ENCODE measurements at regions not wholly inside any gene's neighbourhood (a gene's known extent, or its start where the extent isn't known, plus 50 kb on each side); places are given as distances from the start of the nearest gene placed in this dataset.

GRCh38 chr10:30256084-30256483 lies 93.0 kb downstream of the MTPAP start:
- peaks cover 31% of the 10 kb centered on the region for H3K27me3 Mint-ChIP-seq (ENCODE audit: low read depth)
- peaks cover 3% of the 10 kb centered on the region for H3K4me1 Mint-ChIP-seq (ENCODE audit: low read depth)
- no peaks in the 10 kb centered on the region for H3K36me3 Mint-ChIP-seq (ENCODE audit: low read depth)
- H3K27ac Mint-ChIP-seq: no peak overlapping the region
- H3K4me3 Mint-ChIP-seq: no peak overlapping the region
- H3K9me3 Mint-ChIP-seq: peaks cover 12% of the 10 kb centered on the region

GRCh38 chr10:30254926-30255325 lies 94.2 kb downstream of the MTPAP start:
- no peaks in the 10 kb centered on the region for H3K36me3 Mint-ChIP-seq (ENCODE audit: low read depth)
- H3K4me1 Mint-ChIP-seq (ENCODE audit: low read depth): peaks cover 3% of the 10 kb centered on the region
- H3K9me3 Mint-ChIP-seq: peaks cover 12% of the 10 kb centered on the region
- H3K27ac Mint-ChIP-seq: no peak overlapping the region
- H3K27me3 Mint-ChIP-seq (ENCODE audit: low read depth): peaks cover 37% of the 10 kb centered on the region
- H3K4me3 Mint-ChIP-seq: no peak overlapping the region

- H3K9me3 Mint-ChIP-seq: peaks cover 14% of the 10 kb centered on the region
- H3K27me3 Mint-ChIP-seq (ENCODE audit: low read depth): peaks cover 18% of the 10 kb centered on the region
- no peak overlapping the region for H3K4me3 Mint-ChIP-seq
- H3K36me3 Mint-ChIP-seq (ENCODE audit: low read depth): peaks cover 1% of the 10 kb centered on the region
- no peak overlapping the region for H3K27ac Mint-ChIP-seq
- peaks cover 13% of the 10 kb centered on the region for H3K4me1 Mint-ChIP-seq (ENCODE audit: low read depth)
Measured at GRCh38 chr10:30248728-30249127, 100.3 kb downstream of the MTPAP start.

GRCh38 chr10:30247704-30248103 lies 101.4 kb downstream of the MTPAP start:
- H3K9me3 Mint-ChIP-seq: peaks cover 10% of the 10 kb centered on the region
- H3K27ac Mint-ChIP-seq: no peak overlapping the region
- H3K4me3 Mint-ChIP-seq: no peak overlapping the region
- H3K4me1 Mint-ChIP-seq (ENCODE audit: low read depth): peaks cover 9% of the 10 kb centered on the region
- peaks cover 1% of the 10 kb centered on the region for H3K36me3 Mint-ChIP-seq (ENCODE audit: low read depth)
- H3K27me3 Mint-ChIP-seq (ENCODE audit: low read depth): peaks cover 14% of the 10 kb centered on the region

GRCh38 chr10:30241422-30242110 lies 107.5 kb downstream of the MTPAP start:
- Mint-ChIP-seq H3K36me3 (ENCODE audit: low read depth) (no peaks in the 10 kb centered on the region), H3K9me3 (no peaks in the 10 kb centered on the region), H3K4me3 (no peak overlapping the region), H3K27ac (no peak overlapping the region), H3K4me1 (ENCODE audit: low read depth) (peaks cover 2% of the 10 kb centered on the region), H3K27me3 (ENCODE audit: low read depth) (peaks cover 14% of the 10 kb centered on the region)

- Mint-ChIP-seq H3K27me3 (ENCODE audit: low read depth) (peaks cover 28% of the 10 kb centered on the region), H3K4me1 (ENCODE audit: low read depth) (peaks cover 4% of the 10 kb centered on the region), H3K9me3 (peaks cover 4% of the 10 kb centered on the region), H3K27ac (no peak overlapping the region), H3K36me3 (ENCODE audit: low read depth) (peaks cover 2% of the 10 kb centered on the region), H3K4me3 (no peak overlapping the region)
Measured at GRCh38 chr10:30238836-30239235, 110.2 kb downstream of the MTPAP start.

GRCh38 chr10:30233186-30233959 lies 115.7 kb downstream of the MTPAP start:
- H3K4me1 Mint-ChIP-seq (ENCODE audit: low read depth): peaks cover 24% of the 10 kb centered on the region
- H3K4me3 Mint-ChIP-seq: no peak overlapping the region
- H3K27me3 Mint-ChIP-seq (ENCODE audit: low read depth): peaks cover 33% of the 10 kb centered on the region
- no peak overlapping the region for H3K27ac Mint-ChIP-seq
- H3K9me3 Mint-ChIP-seq: peaks cover 4% of the 10 kb centered on the region
- H3K36me3 Mint-ChIP-seq (ENCODE audit: low read depth): peaks cover 5% of the 10 kb centered on the region

- no peak overlapping the region for H3K27ac Mint-ChIP-seq
- no peak overlapping the region for H3K4me3 Mint-ChIP-seq
- peaks cover 4% of the 10 kb centered on the region for H3K9me3 Mint-ChIP-seq
- peaks cover 26% of the 10 kb centered on the region for H3K27me3 Mint-ChIP-seq (ENCODE audit: low read depth)
- H3K4me1 Mint-ChIP-seq (ENCODE audit: low read depth): peaks cover 24% of the 10 kb centered on the region
- peaks cover 5% of the 10 kb centered on the region for H3K36me3 Mint-ChIP-seq (ENCODE audit: low read depth)
Measured at GRCh38 chr10:30231709-30232108, 117.4 kb downstream of the MTPAP start.

GRCh38 chr10:30231071-30231652 lies 117.9 kb downstream of the MTPAP start:
- H3K27me3 Mint-ChIP-seq (ENCODE audit: low read depth): peaks cover 22% of the 10 kb centered on the region
- H3K4me3 Mint-ChIP-seq: no peak overlapping the region
- H3K36me3 Mint-ChIP-seq (ENCODE audit: low read depth): peaks cover 5% of the 10 kb centered on the region

GRCh38 chr10:30229536-30229935 lies 119.5 kb downstream of the MTPAP start:
- Mint-ChIP-seq H3K36me3 (ENCODE audit: low read depth) (peaks cover 3% of the 10 kb centered on the region), H3K27ac (no peak overlapping the region), H3K4me3 (no peak overlapping the region), H3K9me3 (peaks cover under 1% of the 10 kb centered on the region), H3K27me3 (ENCODE audit: low read depth) (peaks cover 10% of the 10 kb centered on the region), H3K4me1 (ENCODE audit: low read depth) (peaks cover 22% of the 10 kb centered on the region)

More at GRCh38 chr10:30231071-30231652, 117.9 kb downstream of the MTPAP start:
- Mint-ChIP-seq H3K9me3 (peaks cover 4% of the 10 kb centered on the region), H3K27ac (no peak overlapping the region), H3K4me1 (ENCODE audit: low read depth) (peaks cover 24% of the 10 kb centered on the region)

GRCh38 chr10:30228417-30229036 lies 120.6 kb downstream of the MTPAP start:
- peaks cover 2% of the 10 kb centered on the region for H3K36me3 Mint-ChIP-seq (ENCODE audit: low read depth)
- H3K27me3 Mint-ChIP-seq (ENCODE audit: low read depth): peaks cover 7% of the 10 kb centered on the region
- H3K4me1 Mint-ChIP-seq (ENCODE audit: low read depth): peaks cover 21% of the 10 kb centered on the region
- no peak overlapping the region for H3K4me3 Mint-ChIP-seq
- H3K9me3 Mint-ChIP-seq: no peaks in the 10 kb centered on the region
- H3K27ac Mint-ChIP-seq: no peak overlapping the region

- Mint-ChIP-seq H3K4me3 (no peak overlapping the region), H3K27me3 (ENCODE audit: low read depth) (no peaks in the 10 kb centered on the region), H3K4me1 (ENCODE audit: low read depth) (peaks cover 19% of the 10 kb centered on the region), H3K27ac (no peak overlapping the region), H3K9me3 (no peaks in the 10 kb centered on the region), H3K36me3 (ENCODE audit: low read depth) (peaks cover 2% of the 10 kb centered on the region)
Measured at GRCh38 chr10:30227481-30227880, 121.6 kb downstream of the MTPAP start.

GRCh38 chr10:30219971-30220751 lies 128.9 kb downstream of the MTPAP start:
- Mint-ChIP-seq H3K4me1 (ENCODE audit: low read depth) (peaks cover 4% of the 10 kb centered on the region), H3K36me3 (ENCODE audit: low read depth) (no peaks in the 10 kb centered on the region), H3K4me3 (peak overlapping the region; percentile 29), H3K9me3 (no peaks in the 10 kb centered on the region), H3K27ac (no peak overlapping the region), H3K27me3 (ENCODE audit: low read depth) (peaks cover 38% of the 10 kb centered on the region)

- no peaks in the 10 kb centered on the region for H3K36me3 Mint-ChIP-seq (ENCODE audit: low read depth)
- peaks cover 4% of the 10 kb centered on the region for H3K4me1 Mint-ChIP-seq (ENCODE audit: low read depth)
- peaks cover 47% of the 10 kb centered on the region for H3K27me3 Mint-ChIP-seq (ENCODE audit: low read depth)
- H3K9me3 Mint-ChIP-seq: no peaks in the 10 kb centered on the region
- H3K27ac Mint-ChIP-seq: no peak overlapping the region
- no peak overlapping the region for H3K4me3 Mint-ChIP-seq
Measured at GRCh38 chr10:30216821-30217220, 132.3 kb downstream of the MTPAP start.

Measured in T-helper 1 cell treated with Interleukin-12 subunit alpha and Interleukin-12 subunit beta and Interleukin-4 antibody, amounts not matched to agents 30 μg/mL and 1 μg/mL, for 36 hours (primary cell).